ENCODE measurements at regions not wholly inside any gene's neighbourhood (a gene's known extent, or its start where the extent isn't known, plus 50 kb on each side); places are given as distances from the start of the nearest gene placed in this dataset.
A peak's percentile ranks its signal among the peaks of the same experiment; 100 is the strongest.
"Not testable (repeated sequence)": the region's sequence is repeated elsewhere in the genome, so short reads cannot be mapped to it uniquely, and the experiment has no call there.

- Histone ChIP-seq H4K20me1 (no peaks in the 10 kb centered on the region), H3K9me3 (no peaks in the 10 kb centered on the region), H3K27me3 (no peaks in the 10 kb centered on the region), H3K4me1 (no peaks in the 10 kb centered on the region), H3K4me2 (no peak overlapping the region), H3K9ac (no peak overlapping the region), H3K27ac (no peak overlapping the region), H3K36me3 (no peaks in the 10 kb centered on the region), H3K4me3 (no peak overlapping the region)
- no peak for TF ChIP-seq Cebpa-rat (IDR thresholded peaks at IDR 0.05)
These were observed 395.8 kb upstream of the CCDC54 start for GRCh38 chr3:106981392-106981791.

DNA sequence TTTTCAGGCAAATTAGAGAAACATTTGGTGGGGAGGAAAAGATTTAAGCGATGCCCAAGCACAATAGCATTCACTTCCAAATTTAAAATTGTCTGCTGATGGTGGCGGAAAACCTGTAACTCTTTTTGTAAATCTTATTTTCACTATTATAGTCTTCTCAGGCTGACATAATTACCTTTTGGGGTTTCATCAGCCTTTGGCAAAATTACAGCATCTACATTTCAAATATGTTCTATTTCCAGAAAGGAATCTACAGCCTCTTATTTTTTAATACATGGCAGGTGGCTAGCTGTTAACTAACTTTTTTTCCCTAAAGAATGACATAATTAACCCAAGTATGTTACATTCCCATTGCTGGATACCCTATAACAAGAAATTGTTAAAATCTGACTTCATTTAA, 391.5 kb upstream of the CCDC54 start:
- Histone ChIP-seq H3K9me3 (peaks cover 15% of the 10 kb centered on the region), H4K20me1 (no peaks in the 10 kb centered on the region), H3K27me3 (no peaks in the 10 kb centered on the region), H3K4me1 (no peaks in the 10 kb centered on the region), H3K4me2 (no peak overlapping the region), H3K4me3 (no peak overlapping the region), H3K27ac (no peak overlapping the region), H3K36me3 (no peaks in the 10 kb centered on the region), H3K9ac (no peak overlapping the region)
- TF ChIP-seq Cebpa-rat (IDR thresholded peaks at IDR 0.05): no peak

- H4K20me1 ChIP-seq, H3K27me3 ChIP-seq, H3K36me3 ChIP-seq: not testable (repeated sequence)
- peaks cover 53% of the 10 kb centered on the region for H3K9me3 ChIP-seq
- H3K4me2 ChIP-seq: peak overlapping the region; percentile 76
- H3K27ac ChIP-seq: peak overlapping the region; percentile 82
- H3K4me1 ChIP-seq: peaks cover 52% of the 10 kb centered on the region
- peak overlapping the region; percentile 53 for H3K9ac ChIP-seq
- peak overlapping the region; percentile 39 for H3K4me3 ChIP-seq
These were observed 378.2 kb upstream of the CCDC54 start for GRCh38 chr3:106998841-106999682.

GRCh38 chr3:107001635-107002034, 375.6 kb upstream of the CCDC54 start:
- Histone ChIP-seq H3K27me3 (no peaks in the 10 kb centered on the region), H3K4me1 (peaks cover 34% of the 10 kb centered on the region), H3K4me2 (no peak overlapping the region), H3K27ac (peak overlapping the region; percentile 82; the same call in 1 of the 2 replicates), H3K4me3 (no peak overlapping the region), H3K9me3 (peaks cover 41% of the 10 kb centered on the region), H4K20me1 (no peaks in the 10 kb centered on the region), H3K9ac (no peak overlapping the region), H3K36me3 (no peaks in the 10 kb centered on the region)
- TF ChIP-seq Cebpa-rat (IDR thresholded peaks at IDR 0.05): no peak

DNA sequence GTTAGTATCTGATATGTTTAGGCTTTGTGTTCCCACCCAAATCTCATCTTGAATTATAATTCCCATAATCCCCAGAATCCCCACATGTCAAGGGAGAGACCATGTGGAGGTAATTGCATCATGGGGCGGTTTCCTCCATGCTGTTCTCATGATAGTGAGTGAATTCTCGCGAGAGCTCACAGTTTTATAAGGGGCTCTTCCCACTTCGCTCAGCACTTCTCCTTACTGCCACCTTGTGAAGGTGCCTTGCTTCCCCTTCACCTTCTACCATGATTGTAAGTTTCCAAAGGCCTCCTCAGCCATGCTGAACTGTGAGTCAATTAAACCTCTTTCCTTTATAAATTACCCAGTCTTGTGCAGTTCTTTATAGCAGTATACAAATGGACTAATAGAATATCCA, 371.9 kb upstream of the CCDC54 start:
- not testable (repeated sequence) for H3K4me2 ChIP-seq, H3K4me3 ChIP-seq, H3K9ac ChIP-seq, H3K36me3 ChIP-seq, H3K27ac ChIP-seq, H4K20me1 ChIP-seq, H3K4me1 ChIP-seq, H3K27me3 ChIP-seq
- peaks cover 27% of the 10 kb centered on the region for H3K9me3 ChIP-seq

GRCh38 chr3:107008213-107008612, 369.0 kb upstream of the CCDC54 start:
- Histone ChIP-seq H3K4me2 (no peak overlapping the region), H3K27ac (no peak overlapping the region), H3K36me3 (no peaks in the 10 kb centered on the region), H3K4me1 (no peaks in the 10 kb centered on the region), H3K9ac (no peak overlapping the region), H4K20me1 (no peaks in the 10 kb centered on the region), H3K9me3 (peaks cover 3% of the 10 kb centered on the region), H3K4me3 (no peak overlapping the region), H3K27me3 (no peaks in the 10 kb centered on the region)
- no peak for TF ChIP-seq Cebpa-rat (IDR thresholded peaks at IDR 0.05)

DNA sequence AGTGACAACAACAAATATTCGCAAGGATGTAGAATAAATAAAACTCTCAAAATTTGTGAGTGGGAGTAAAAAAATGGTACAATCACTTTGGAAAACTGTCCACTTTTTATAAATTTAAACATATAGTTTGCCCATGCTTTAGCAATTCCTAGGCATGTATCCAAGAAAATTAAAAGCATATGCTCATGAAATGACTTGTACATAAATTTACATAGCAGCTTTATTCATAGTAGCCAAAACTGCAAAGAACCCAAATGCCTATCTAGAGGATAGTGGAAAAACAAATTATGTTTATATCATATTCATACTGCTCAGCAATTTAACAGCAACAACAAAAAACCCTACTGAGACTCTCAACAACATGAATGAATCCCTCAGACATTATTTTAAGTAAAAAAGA, 363.6 kb upstream of the CCDC54 start:
- TF ChIP-seq Cebpa-rat (IDR thresholded peaks at IDR 0.05): no peak
- H3K9ac ChIP-seq: no peak overlapping the region
- H3K4me1 ChIP-seq: no peaks in the 10 kb centered on the region
- H3K4me2 ChIP-seq: no peak overlapping the region
- H3K27me3 ChIP-seq: no peaks in the 10 kb centered on the region
- H3K9me3 ChIP-seq: peaks cover 4% of the 10 kb centered on the region; the same call in 1 of the 2 replicates
- no peaks in the 10 kb centered on the region for H4K20me1 ChIP-seq
- no peak overlapping the region for H3K4me3 ChIP-seq
- H3K27ac ChIP-seq: no peak overlapping the region
- no peaks in the 10 kb centered on the region for H3K36me3 ChIP-seq

DNA sequence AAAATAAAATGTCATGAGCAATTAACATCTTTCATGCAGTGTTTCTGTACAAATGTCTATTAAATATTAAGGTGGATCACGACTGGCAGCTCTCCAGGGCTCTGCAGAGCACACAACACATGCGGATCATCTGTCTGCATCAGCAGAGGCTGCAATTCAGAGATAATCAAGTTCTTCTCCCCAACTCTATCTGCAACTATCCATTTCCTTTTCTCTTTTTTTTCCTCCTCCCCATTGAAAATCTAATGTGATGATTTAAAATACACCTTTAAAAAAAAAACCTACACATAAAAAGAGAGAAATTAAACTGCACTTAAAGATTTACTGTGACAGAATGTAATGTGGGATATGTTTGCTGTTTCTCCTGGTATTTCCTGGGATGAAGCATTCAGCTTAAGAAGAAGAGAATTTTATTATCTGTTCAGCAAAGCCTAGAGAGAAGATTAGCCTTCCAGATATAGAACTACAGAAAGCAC, 352.6 kb upstream of the CCDC54 start:
- no peak overlapping the region for H3K4me3 ChIP-seq
- no peak overlapping the region for H3K9ac ChIP-seq
- H3K4me2 ChIP-seq: no peak overlapping the region
- H3K4me1 ChIP-seq: no peaks in the 10 kb centered on the region
- H3K9me3 ChIP-seq: no peaks in the 10 kb centered on the region
- H3K27me3 ChIP-seq: no peaks in the 10 kb centered on the region
- no peaks in the 10 kb centered on the region for H4K20me1 ChIP-seq
- H3K27ac ChIP-seq: no peak overlapping the region
- no peaks in the 10 kb centered on the region for H3K36me3 ChIP-seq
- TF ChIP-seq Cebpa-rat (IDR thresholded peaks at IDR 0.05): no peak

DNA sequence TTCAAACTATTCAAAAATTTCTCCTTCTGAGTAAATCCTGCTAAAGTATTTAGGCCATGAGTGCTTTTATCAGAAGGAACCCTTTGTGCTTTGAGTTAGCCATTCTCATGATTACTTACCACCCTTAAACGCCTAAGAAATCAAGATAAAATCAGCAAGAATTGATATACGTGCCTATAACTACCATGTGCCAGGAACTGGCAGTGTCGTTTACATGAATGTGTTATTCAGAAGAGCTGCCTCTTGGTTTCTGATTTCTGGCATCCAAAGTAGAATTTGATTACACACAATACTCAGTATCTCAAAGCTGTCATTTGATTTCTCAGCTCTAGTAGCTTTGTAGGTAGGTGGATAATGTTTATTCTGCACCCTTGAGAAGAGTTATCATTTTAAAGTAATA, 351.3 kb upstream of the CCDC54 start:
- no peaks in the 10 kb centered on the region for H4K20me1 ChIP-seq
- no peak overlapping the region for H3K4me2 ChIP-seq
- H3K36me3 ChIP-seq: no peaks in the 10 kb centered on the region
- no peak overlapping the region for H3K4me3 ChIP-seq
- no peak overlapping the region for H3K27ac ChIP-seq
- TF ChIP-seq Cebpa-rat (IDR thresholded peaks at IDR 0.05): no peak
- H3K27me3 ChIP-seq: no peaks in the 10 kb centered on the region
- H3K9ac ChIP-seq: no peak overlapping the region
- no peaks in the 10 kb centered on the region for H3K9me3 ChIP-seq
- H3K4me1 ChIP-seq: no peaks in the 10 kb centered on the region

DNA sequence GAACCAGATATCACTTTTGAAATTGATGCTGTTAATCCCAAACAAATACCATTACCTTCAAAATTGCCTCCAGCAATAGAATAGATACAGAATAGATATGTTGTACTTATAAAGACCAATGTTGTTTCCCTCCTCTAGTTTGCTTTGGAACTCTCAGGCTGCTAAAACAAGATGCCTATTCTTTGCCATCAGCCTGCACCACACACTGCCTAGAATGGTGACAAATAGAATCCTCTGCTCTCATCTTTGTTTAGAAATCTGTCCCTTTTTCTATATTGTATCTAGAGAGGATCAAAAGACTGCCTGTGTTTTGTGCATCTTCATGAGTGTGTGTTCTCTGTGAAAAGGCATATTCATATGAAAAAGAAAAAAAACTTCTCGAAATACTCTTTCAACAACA, 349.2 kb upstream of the CCDC54 start:
- Histone ChIP-seq H3K27me3 (no peaks in the 10 kb centered on the region), H3K9ac (no peak overlapping the region), H3K4me1 (no peaks in the 10 kb centered on the region), H3K27ac (no peak overlapping the region), H3K4me2 (no peak overlapping the region), H3K9me3 (no peaks in the 10 kb centered on the region), H4K20me1 (no peaks in the 10 kb centered on the region), H3K36me3 (no peaks in the 10 kb centered on the region), H3K4me3 (no peak overlapping the region)
- no peak for TF ChIP-seq Cebpa-rat (IDR thresholded peaks at IDR 0.05)

Data from BLaER1 (cell line).